ENCODE measurements at regions not wholly inside any gene's neighbourhood (a gene's known extent, or its start where the extent isn't known, plus 50 kb on each side); places are given as distances from the start of the nearest gene placed in this dataset.

DNA sequence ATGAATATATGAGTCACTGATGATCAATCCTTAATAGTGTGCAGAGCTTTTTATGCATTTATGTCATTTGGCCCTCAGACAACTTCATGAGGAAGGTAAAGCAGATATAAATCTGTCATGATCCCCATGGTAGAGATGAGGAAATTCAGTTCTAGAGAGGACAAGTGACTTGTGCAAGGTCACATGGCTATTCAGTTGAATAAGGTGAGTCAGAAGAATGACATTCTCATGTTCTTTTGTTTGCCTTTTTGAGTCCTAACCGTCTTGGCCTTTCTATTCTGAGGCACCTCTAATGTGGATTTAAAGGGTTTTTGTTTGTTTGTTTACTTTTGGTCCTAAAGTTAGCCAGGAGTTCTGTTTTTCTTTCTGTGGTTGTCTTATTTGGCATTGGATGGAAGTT, 116.2 kb upstream of the ELAC2 start:
- TF ChIP-seq CTCF (IDR thresholded peaks at IDR 0.05) (no peak), ZFX (IDR thresholded peaks at IDR 0.05; ENCODE audit: borderline replicate concordance) (no peak)
